Body of pancreas (tissue), 4 donors: ENCODE measurements at regions not wholly inside any gene's neighbourhood (a gene's known extent, or its start where the extent isn't known, plus 50 kb on each side); places are given as distances from the start of the nearest gene placed in this dataset.

Experiments
- ATAC-seq: fragments of 150-250 bp; one replicate; pipeline ENCODE4 v1.9.1; 2016
- DNase-seq, 4 donors: peaks; one replicate each; pipeline ENCODE4 v3.0.0-alpha.2; 2019
- H3K27ac ChIP-seq, 4 donors: fragments of 200-600 bp; sonication (generic); 1 replicate in 3 of 4; 2 replicates in 1 of 4; pipeline versions ENCODE4 v1.5.1 to v1.6.1; 2016 to 2019; ENCODE audit warnings: mild to moderate bottlenecking in 1 of 4, mixed read lengths in 1 of 4, moderate library complexity in 1 of 4
- H3K27me3 ChIP-seq, 2 donors: fragments of 200-600 bp; sonication (generic); one replicate each; pipeline ENCODE4 v1.6.0; 2016; ENCODE audit warnings: mild to moderate bottlenecking in 1 of 2
- H3K36me3 ChIP-seq, 2 donors: fragments of 200-600 bp; sonication (generic); replicated peaks in 1 of 2; 2 replicates each; pipeline ENCODE4 v1.5.1; 2016; ENCODE audit warnings: low read depth in 2 of 2; ENCODE audit not compliant: insufficient read depth in 1 of 2
- H3K4me1 ChIP-seq: fragments of 200-600 bp; sonication (generic); one replicate; pipeline ENCODE4 v1.6.0; 2016
- H3K4me3 ChIP-seq, 2 donors: fragments of 200-600 bp; sonication (generic); 1 replicate in 1 of 2; 2 replicates in 1 of 2; pipeline ENCODE4 v1.5.1; 2016 to 2019
- H3K9me3 ChIP-seq, 3 donors: fragments of 200-600 bp; sonication (generic); 1 replicate in 2 of 3; 2 replicates in 1 of 3; pipeline ENCODE4 v1.5.1; 2016
- POLR2A ChIP-seq, 3 donors: fragments of 450-650 bp; IDR thresholded peaks; one replicate each; pipeline ENCODE4 v1.6.1; 2016; ENCODE audit warnings: antibody characterized with exemption in 3 of 3, mild to moderate bottlenecking in 2 of 3
- WGBS, 2 donors: methylation state at CpG; one replicate each; pipeline ENCODE4 v1.1.5; 2017; 5-methylcytosine and 5-hydroxymethylcytosine counted together
- intact Hi-C: fragments of 100-400 bp; cut with DNase I; formaldehyde crosslinking; loops from one replicate; pipeline ENCODE4 v1.15.1; 2023
- TF ChIP-seq, protein P1 (sequence below), 7 experiments: fragments of 450-650 bp in 4 of 7; fragments of 200-600 bp in 3 of 7; sonication (generic) in 3 of 7; IDR thresholded peaks; one replicate each; pipeline ENCODE4 v1.5.1; 2016 to 2019; ENCODE audit warnings: antibody characterized with exemption in 7 of 7

DNA sequence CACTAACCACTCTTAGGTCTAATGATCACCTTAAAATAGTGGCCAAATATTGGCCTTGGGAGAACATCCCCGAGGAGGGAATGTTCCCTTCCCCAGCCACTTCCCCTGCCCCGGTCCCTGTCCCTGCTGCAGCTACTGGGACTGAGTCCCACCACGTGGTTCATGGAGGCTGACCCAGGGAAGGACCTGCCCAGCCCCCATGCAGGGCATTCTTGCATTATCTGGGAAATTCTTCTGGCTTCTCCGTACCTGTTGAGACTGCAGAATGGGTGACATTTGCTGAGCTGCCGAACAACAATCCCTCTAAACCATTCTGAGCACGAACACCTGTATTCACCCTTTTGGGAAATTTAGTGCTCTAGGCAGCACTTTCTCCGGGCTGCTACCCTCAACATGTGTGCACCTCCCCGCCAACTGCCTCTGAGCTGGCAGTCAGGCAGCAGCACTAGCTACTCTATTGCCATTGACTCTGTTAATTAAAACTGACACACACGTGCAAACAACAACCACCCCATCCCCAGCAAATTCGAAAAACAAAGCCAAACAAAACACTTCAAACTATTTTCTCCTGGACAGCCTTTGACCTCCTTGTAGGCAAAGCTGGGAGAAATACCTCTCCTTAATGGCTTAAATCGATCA is 567.4 kb upstream of the MKI67 start:
- H3K4me3 ChIP-seq, result no peak overlapping the region
- no peaks in the 10 kb centered on the region for H3K9me3 ChIP-seq
- no peak overlapping the region for H3K27ac ChIP-seq
- DNase-seq (no peak), ATAC-seq (no peak)
- no peaks in the 10 kb centered on the region for H3K36me3 ChIP-seq
- H3K27me3 ChIP-seq, result no peaks in the 10 kb centered on the region
- intact Hi-C loops, result no loop called here
- no peaks in the 10 kb centered on the region for H3K4me1 ChIP-seq
- WGBS, 2 donors, result 45 to 48% methylated on average over 11 of the region's 11 CpGs
- no peak for TF ChIP-seq POLR2A (IDR thresholded peaks at IDR 0.05)
- TF ChIP-seq, protein P1, sequence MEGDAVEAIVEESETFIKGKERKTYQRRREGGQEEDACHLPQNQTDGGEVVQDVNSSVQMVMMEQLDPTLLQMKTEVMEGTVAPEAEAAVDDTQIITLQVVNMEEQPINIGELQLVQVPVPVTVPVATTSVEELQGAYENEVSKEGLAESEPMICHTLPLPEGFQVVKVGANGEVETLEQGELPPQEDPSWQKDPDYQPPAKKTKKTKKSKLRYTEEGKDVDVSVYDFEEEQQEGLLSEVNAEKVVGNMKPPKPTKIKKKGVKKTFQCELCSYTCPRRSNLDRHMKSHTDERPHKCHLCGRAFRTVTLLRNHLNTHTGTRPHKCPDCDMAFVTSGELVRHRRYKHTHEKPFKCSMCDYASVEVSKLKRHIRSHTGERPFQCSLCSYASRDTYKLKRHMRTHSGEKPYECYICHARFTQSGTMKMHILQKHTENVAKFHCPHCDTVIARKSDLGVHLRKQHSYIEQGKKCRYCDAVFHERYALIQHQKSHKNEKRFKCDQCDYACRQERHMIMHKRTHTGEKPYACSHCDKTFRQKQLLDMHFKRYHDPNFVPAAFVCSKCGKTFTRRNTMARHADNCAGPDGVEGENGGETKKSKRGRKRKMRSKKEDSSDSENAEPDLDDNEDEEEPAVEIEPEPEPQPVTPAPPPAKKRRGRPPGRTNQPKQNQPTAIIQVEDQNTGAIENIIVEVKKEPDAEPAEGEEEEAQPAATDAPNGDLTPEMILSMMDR (IDR thresholded peaks at IDR 0.05), result no peak

DNA sequence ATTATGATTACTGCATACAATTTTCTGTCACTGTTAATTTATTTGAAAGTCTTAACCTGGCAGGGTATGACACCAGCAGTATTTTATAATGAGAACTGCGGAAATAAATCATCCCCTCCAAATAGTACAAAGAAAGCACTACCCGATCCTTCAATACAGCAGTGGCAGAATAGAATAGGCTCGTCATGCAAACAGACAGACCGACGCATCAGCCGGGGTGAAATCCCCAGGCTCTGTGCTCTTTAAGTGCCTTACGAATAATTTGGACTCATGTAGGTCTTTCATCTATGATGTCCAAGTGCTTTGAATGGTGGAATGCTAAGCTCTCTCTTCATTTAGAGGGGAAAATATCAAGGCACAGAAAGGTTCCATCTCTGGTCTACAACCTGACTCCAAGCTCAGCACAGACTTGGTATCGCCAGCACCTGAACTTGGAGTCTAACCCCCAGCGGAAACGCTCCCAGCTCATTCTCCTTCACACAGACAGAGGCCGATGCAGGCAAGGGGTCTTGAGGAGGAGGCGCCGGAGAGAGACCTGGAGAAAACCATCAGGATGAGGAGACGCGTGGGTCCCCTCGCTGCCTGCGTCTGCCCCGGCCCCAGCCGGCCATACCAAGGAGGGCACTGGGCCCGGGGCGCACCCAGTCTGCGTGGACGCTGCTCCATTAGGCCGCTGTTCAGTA is 568.1 kb upstream of the MKI67 start:
- TF ChIP-seq, protein P1 (IDR thresholded peaks at IDR 0.05), result no peak
- TF ChIP-seq POLR2A (IDR thresholded peaks at IDR 0.05), result no peak
- H3K27ac ChIP-seq, result no peak overlapping the region

DNA sequence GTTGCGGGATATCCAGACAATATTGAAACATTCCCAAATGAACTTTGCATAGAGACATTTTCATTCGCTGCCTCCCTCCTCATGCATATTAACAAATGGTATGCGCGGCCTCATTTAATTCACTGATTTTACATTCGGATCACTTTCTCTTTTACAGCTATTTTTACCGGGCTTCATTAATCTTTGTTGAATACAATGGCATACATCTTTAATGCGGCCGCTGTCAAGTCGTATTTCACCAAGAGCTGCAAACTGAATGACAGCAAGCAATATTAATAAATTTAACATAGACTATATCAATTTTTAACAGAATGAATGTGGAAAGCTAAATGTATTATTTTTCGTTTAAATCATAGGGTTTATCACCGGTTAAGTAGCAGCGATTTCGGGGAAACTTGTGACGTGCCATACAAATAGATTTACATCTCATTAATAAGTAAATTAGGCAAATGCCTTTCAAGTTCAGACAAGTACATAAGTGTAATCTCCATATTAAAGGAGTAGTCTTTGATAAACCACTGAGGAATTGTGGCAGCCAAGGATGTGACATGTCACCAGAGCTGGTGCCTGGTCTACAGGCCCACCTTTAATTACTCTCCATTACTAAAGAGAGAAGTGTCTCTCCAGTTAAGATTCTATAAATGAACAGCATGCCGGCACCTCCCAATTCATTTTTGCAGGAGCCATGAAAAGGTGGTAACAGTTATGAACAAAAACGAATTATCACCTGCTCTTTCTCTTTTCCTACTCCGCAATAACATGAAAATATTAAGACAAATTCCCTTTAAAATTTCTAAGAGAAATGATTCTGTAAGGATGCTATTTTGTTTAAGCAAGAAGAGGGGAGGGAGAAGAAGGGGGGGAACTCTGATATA is 568.9 kb upstream of the MKI67 start:
- no peaks in the 10 kb centered on the region for H3K27me3 ChIP-seq
- no peaks in the 10 kb centered on the region for H3K9me3 ChIP-seq
- no peak overlapping the region for H3K4me3 ChIP-seq
- WGBS, 2 donors, result 81 to 83% methylated on average over 17 of the region's 17 CpGs
- intact Hi-C loops, result no loop called here
- H3K36me3 ChIP-seq, result no peaks in the 10 kb centered on the region
- no peak overlapping the region for H3K27ac ChIP-seq
- TF ChIP-seq, protein P1 (IDR thresholded peaks at IDR 0.05), result no peak
- no peak for TF ChIP-seq POLR2A (IDR thresholded peaks at IDR 0.05)
- DNase-seq (no peak), ATAC-seq (no peak)
- no peaks in the 10 kb centered on the region for H3K4me1 ChIP-seq

More for the DNA sequence above, 568.1 kb upstream of the MKI67 start:
- H3K36me3 ChIP-seq, result no peaks in the 10 kb centered on the region
- 81 to 85% methylated on average over 24 of the region's 24 CpGs for WGBS, 2 donors
- intact Hi-C loops, result no loop called here
- ATAC-seq, result no peak
- H3K4me3 ChIP-seq, result no peak overlapping the region
- no peak for DNase-seq
- no peaks in the 10 kb centered on the region for H3K27me3 ChIP-seq
- no peaks in the 10 kb centered on the region for H3K4me1 ChIP-seq
- no peaks in the 10 kb centered on the region for H3K9me3 ChIP-seq

DNA sequence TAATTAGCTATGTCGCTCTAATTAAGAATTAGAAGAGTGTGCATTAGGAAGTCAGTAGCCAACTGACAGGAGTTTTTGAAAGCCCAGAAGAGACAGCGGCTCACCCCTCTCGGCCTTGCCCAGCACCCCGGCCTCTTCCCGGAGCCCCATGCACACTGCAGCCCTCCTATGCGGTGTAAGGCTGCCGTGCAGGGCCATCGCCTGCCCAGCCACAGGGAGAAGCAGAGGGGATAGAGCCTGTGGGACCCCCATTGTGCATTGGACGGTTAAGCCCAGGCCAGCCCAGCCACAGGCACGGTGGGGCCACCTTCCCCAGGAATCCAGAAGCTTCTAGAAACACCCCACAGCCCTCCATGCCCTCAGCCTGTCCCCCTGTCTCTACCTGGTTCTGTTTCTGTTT is 569.7 kb upstream of the MKI67 start:
- TF ChIP-seq, protein P1 (IDR thresholded peaks at IDR 0.05), result no peak
- no peak for TF ChIP-seq POLR2A (IDR thresholded peaks at IDR 0.05)
- Histone ChIP-seq H3K4me1 (no peaks in the 10 kb centered on the region), H3K9me3 (no peaks in the 10 kb centered on the region), H3K27me3 (no peaks in the 10 kb centered on the region), H3K4me3 (no peak overlapping the region), H3K36me3 (no peaks in the 10 kb centered on the region), H3K27ac (no peak overlapping the region)
- DNase-seq, result no peak
- no peak for ATAC-seq
- intact Hi-C loops, result no loop called here
- WGBS, 2 donors, result 70 to 73% methylated on average over 9 to 10 of the region's 10 CpGs
